SK-N-SH treated with all-trans-retinoic acid at 6 μM for 48 hours (cell line): ENCODE measurements at regions not wholly inside any gene's neighbourhood (a gene's known extent, or its start where the extent isn't known, plus 50 kb on each side); places are given as distances from the start of the nearest gene placed in this dataset.

Experiments
- ATAC-seq: fragments of 200-7000 bp; cut with Tn5 transposase; 3 replicates; pipeline ENCODE4 v1.9.1; 2020; ENCODE audit warnings: mild to moderate bottlenecking, moderate library complexity
- BACH2 ChIP-seq: fragments of 250-450 bp; sonication (Bioruptor Pico); IDR thresholded peaks from 2 replicates; pipeline ENCODE4 v1.9.0; 2021; ENCODE audit warnings: mild to moderate bottlenecking, borderline replicate concordance
- CSDC2 ChIP-seq: fragments of 250-450 bp; sonication (Bioruptor Pico); IDR thresholded peaks from 2 replicates; pipeline ENCODE4 v1.5.0; 2020; ENCODE audit warnings: mild to moderate bottlenecking, moderate library complexity
- CSRNP3 ChIP-seq: fragments of 250-450 bp; sonication (Bioruptor Pico); IDR thresholded peaks from 2 replicates; pipeline ENCODE4 v1.5.1; 2021; ENCODE audit warnings: mild to moderate bottlenecking, moderate library complexity
- ESRRG ChIP-seq: fragments of 250-450 bp; sonication (Bioruptor Pico); IDR thresholded peaks from 2 replicates; pipeline ENCODE4 v1.6.1; 2021; ENCODE audit warnings: mild to moderate bottlenecking
- GLIS3 ChIP-seq: fragments of 250-450 bp; sonication (Bioruptor Pico); IDR thresholded peaks from 2 replicates; pipeline ENCODE4 v1.5.0; 2020; ENCODE audit warnings: mild to moderate bottlenecking, moderate library complexity
- ISL1 ChIP-seq: fragments of 250-450 bp; sonication (Bioruptor Pico); IDR thresholded peaks from 2 replicates; pipeline ENCODE4 v2.1.2; 2022; ENCODE audit warnings: mild to moderate bottlenecking, moderate library complexity
- OSR1 ChIP-seq: fragments of 250-450 bp; sonication (Bioruptor Pico); IDR thresholded peaks from 2 replicates; pipeline ENCODE4 v1.8.0; 2022; ENCODE audit warnings: moderate library complexity, mild to moderate bottlenecking, inconsistent platforms
- PATZ1 ChIP-seq: fragments of 250-450 bp; sonication (Bioruptor Pico); IDR thresholded peaks from 2 replicates; pipeline ENCODE4 v1.8.0; 2020; ENCODE audit warnings: mild to moderate bottlenecking, moderate library complexity, borderline replicate concordance
- POU6F1 ChIP-seq: fragments of 250-450 bp; sonication (Bioruptor Pico); IDR thresholded peaks from 2 replicates; pipeline ENCODE4 v1.8.0; 2021; ENCODE audit warnings: low read depth, mild to moderate bottlenecking, moderate library complexity, borderline replicate concordance
- PPARA ChIP-seq: fragments of 250-450 bp; sonication (Bioruptor Pico); IDR thresholded peaks from 2 replicates; pipeline ENCODE4 v1.5.0; 2020; ENCODE audit warnings: mild to moderate bottlenecking, borderline replicate concordance
- RARB ChIP-seq: fragments of 250-450 bp; sonication (Bioruptor Pico); IDR thresholded peaks from 2 replicates; pipeline ENCODE4 v1.8.0; 2021; ENCODE audit warnings: mild to moderate bottlenecking, moderate library complexity
- SNAI2 ChIP-seq: fragments of 250-450 bp; sonication (Bioruptor Pico); IDR thresholded peaks from 2 replicates; pipeline ENCODE4 v1.5.0; 2020; ENCODE audit warnings: mild to moderate bottlenecking, moderate library complexity
- TCF4 ChIP-seq: fragments of 250-450 bp; sonication (Bioruptor Pico); IDR thresholded peaks from 2 replicates; pipeline ENCODE4 v1.8.0; 2021; ENCODE audit warnings: mild to moderate bottlenecking, moderate library complexity, borderline replicate concordance
- TOX ChIP-seq: fragments of 250-450 bp; sonication (Bioruptor Pico); IDR thresholded peaks from 2 replicates; pipeline ENCODE4 v1.8.0; 2021; ENCODE audit warnings: mild to moderate bottlenecking, moderate library complexity, borderline replicate concordance
- TSHZ2 ChIP-seq: fragments of 250-450 bp; sonication (Bioruptor Pico); IDR thresholded peaks from 2 replicates; pipeline ENCODE4 v1.5.0; 2020; ENCODE audit warnings: mild to moderate bottlenecking, moderate library complexity
- ZC3H10 ChIP-seq: fragments of 250-450 bp; sonication (Bioruptor Pico); IDR thresholded peaks from 2 replicates; pipeline ENCODE4 v1.5.1; 2021; ENCODE audit warnings: mild to moderate bottlenecking, moderate library complexity
- ZFP3 ChIP-seq: fragments of 250-450 bp; sonication (Bioruptor Pico); IDR thresholded peaks from 2 replicates; pipeline ENCODE4 v1.5.0; 2020; ENCODE audit warnings: mild to moderate bottlenecking, moderate library complexity
- ZFP30 ChIP-seq: fragments of 450-650 bp; formaldehyde crosslinking; IDR thresholded peaks from 2 replicates; pipeline ENCODE4 v1.5.0; 2022; ENCODE audit warnings: mild to moderate bottlenecking, moderate library complexity
- ZNF565 ChIP-seq: fragments of 450-650 bp; formaldehyde crosslinking; conservative IDR thresholded peaks from 2 replicates; pipeline ENCODE4 v1.5.0; 2020; ENCODE audit warnings: low read depth, mild to moderate bottlenecking, moderate library complexity
- ZNF70 ChIP-seq: fragments of 450-650 bp; formaldehyde crosslinking; IDR thresholded peaks from 2 replicates; pipeline ENCODE4 v1.5.0; 2020; ENCODE audit warnings: mild to moderate bottlenecking, moderate library complexity
- ZNF8 ChIP-seq: fragments of 450-650 bp; formaldehyde crosslinking; IDR thresholded peaks from 2 replicates; pipeline ENCODE4 v1.5.0; 2020; ENCODE audit warnings: mild to moderate bottlenecking, moderate library complexity

GRCh38 chr15:83346342-83346741, 61.9 kb upstream of the BNC1 start:
- TF ChIP-seq SNAI2 (CRISPR knock-in tag): no peak
- TF ChIP-seq, all 23 proteins: peak for 0
- no peak for ATAC-seq

GRCh38 chr15:83352119-83352518, 67.7 kb upstream of the BNC1 start:
- ATAC-seq: no peak

GRCh38 chr15:83356501-83357399, 72.3 kb upstream of the BNC1 start:
- ATAC-seq: no peak
- no peak for TF ChIP-seq RARB
- TF ChIP-seq PPARA (CRISPR knock-in tag): no peak
- no peak for TF ChIP-seq POU6F1
- TF ChIP-seq CSRNP3 (CRISPR knock-in tag): no peak
- no peak for TF ChIP-seq ZNF8 (CRISPR knock-in tag)
- TF ChIP-seq, all 23 proteins: peak for 0

More at GRCh38 chr15:83352119-83352518, 67.7 kb upstream of the BNC1 start:
- TF ChIP-seq OSR1 (CRISPR knock-in tag) (no peak), RARB (no peak), ZFP3 (CRISPR knock-in tag) (no peak), SNAI2 (CRISPR knock-in tag) (no peak), PATZ1 (CRISPR knock-in tag) (no peak), GLIS3 (CRISPR knock-in tag) (no peak), PPARA (CRISPR knock-in tag) (no peak), TCF4 (no peak), TOX (CRISPR knock-in tag) (no peak), TSHZ2 (CRISPR knock-in tag) (no peak), ZNF70 (CRISPR knock-in tag) (no peak)

GRCh38 chr15:83358972-83359564, 74.6 kb upstream of the BNC1 start:
- ATAC-seq: no peak

More at GRCh38 chr15:83358972-83359564, 74.6 kb upstream of the BNC1 start:
- TF ChIP-seq ZNF70 (CRISPR knock-in tag) (no peak), GLIS3 (CRISPR knock-in tag) (no peak), TCF4 (no peak), BACH2 (no peak), PPARA (CRISPR knock-in tag) (no peak), ISL1 (CRISPR knock-in tag) (no peak), CSDC2 (no peak), ZFP30 (CRISPR knock-in tag) (no peak), ZC3H10 (no peak), ZFP3 (CRISPR knock-in tag) (no peak), TOX (CRISPR knock-in tag) (no peak), ZNF565 (CRISPR knock-in tag) (no peak), ESRRG (no peak), PATZ1 (CRISPR knock-in tag) (no peak), CSRNP3 (CRISPR knock-in tag) (no peak)
